GM18517 (cell line): ENCODE measurements at regions not wholly inside any gene's neighbourhood (a gene's known extent, or its start where the extent isn't known, plus 50 kb on each side); places are given as distances from the start of the nearest gene placed in this dataset.
"Not testable (repeated sequence)": the region's sequence is repeated elsewhere in the genome, so short reads cannot be mapped to it uniquely, and the experiment has no call there.

Experiments
- ATAC-seq: cut with Tn5 transposase; IDR thresholded peaks from one replicate; pipeline ENCODE4 v1.9.1; 2021; ENCODE audit warnings: mild to moderate bottlenecking, moderate library complexity; ENCODE audit not compliant: unreplicated experiment

DNA sequence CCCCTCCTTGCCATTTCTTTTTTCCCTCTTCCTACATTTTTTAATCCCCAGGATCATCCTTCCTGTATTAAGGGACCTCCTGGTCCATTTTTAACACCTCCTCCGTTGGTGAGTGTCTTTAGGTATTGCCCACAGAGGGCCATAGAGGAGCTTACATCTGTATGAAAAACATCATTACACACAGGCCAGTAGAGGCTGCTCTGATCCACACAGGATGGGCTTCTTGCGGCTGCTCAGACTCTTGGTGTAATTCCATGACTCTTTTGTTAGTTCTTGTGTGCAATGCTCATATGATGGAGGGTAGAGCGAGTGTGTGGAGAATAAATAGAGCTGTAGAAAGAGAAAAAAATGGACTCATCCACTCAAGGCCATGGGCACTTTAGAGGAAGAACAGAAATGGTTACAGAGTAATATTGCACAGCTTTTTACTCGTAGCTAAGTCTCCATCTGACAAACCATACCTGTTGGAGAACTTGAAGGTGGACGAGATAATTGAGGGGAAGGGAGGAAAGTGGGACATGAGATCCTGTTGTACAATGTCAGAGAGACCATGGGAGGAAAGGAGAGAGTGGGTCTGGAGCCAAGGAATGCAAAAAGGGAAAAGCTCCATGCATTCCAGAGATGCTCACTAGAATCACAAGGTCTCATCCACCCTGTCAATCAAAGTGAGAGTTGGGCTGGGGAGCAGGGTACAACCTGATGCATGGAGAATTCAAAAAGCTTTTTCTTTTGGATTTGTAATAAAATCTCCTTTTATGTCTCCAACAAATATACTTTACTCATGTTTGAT, 129.7 kb upstream of the TNP1 start:
- no peak for ATAC-seq

DNA sequence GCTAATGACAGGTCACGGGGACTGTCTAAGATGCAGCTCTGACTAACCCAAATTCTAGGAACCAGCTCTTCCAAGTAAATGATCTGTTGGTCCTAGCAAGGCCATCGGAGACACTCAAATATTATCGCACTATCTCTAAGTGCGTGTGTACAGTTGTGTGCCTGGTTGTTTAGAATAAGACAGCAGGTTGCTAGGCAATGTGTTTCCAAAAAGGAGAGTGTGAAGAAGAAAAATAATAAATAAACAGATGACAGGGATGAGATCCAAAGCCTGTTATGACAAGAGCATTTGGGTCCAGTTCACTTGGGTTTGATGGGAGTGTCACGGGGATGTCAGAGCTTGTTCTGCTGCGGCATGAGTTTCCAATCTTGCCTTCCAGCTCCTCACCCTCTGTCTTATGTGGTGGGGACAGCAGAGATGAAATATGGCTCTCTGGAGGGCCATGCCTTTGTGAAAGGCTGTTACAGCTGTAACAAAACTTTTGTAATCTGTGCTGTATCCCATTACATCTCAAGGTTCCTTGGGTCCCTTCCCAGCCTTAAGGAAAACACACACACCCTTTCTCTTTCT, 127.5 kb upstream of the TNP1 start:
- no peak for ATAC-seq

DNA sequence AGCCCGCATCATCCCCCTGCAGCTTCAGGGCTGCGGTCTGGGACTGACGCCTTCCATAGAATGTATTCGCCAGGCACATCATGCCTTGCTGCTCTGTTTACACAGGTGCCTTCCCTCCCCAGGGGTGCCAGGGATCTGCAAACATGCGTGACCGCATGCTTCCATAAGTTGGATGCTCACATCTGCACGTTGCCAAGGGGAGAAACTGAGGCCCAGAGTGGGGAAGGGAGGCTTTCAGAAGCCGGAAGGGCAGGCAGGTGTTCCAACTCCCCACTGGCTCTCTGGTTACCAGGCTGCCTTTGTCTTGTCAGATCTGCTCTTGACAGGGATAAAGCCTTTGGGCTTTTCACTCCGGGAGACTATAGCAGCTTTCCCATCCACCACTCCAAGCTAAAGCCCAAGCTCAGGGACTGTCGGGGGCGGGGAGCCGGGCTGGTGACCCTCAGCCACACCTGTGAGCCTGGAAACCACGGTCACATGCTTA, 125.8 kb upstream of the TNP1 start:
- no peak for ATAC-seq

DNA sequence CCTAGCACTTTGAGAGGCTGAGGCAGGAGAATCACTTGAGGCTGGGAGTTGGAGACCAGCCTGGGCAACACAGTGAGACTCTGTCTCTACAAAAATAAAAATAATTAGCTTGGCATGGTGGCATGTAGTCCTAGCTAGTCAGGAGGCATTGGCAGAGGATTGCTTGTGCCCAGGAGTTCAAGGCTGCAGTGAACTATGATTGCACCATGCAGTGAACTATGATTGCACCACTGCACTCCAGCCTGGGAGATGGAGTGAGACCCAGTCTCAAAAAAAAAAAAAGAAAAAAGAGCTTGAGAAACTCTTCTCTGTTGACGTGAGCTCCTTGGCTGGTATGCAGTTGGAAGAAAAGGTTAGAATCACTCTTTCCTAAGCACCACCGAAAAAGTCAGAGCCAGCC, 125.1 kb upstream of the TNP1 start:
- no peak for ATAC-seq

GRCh38 chr2:216981951-216982350, 122.1 kb upstream of the TNP1 start:
- not testable (repeated sequence) for ATAC-seq

DNA sequence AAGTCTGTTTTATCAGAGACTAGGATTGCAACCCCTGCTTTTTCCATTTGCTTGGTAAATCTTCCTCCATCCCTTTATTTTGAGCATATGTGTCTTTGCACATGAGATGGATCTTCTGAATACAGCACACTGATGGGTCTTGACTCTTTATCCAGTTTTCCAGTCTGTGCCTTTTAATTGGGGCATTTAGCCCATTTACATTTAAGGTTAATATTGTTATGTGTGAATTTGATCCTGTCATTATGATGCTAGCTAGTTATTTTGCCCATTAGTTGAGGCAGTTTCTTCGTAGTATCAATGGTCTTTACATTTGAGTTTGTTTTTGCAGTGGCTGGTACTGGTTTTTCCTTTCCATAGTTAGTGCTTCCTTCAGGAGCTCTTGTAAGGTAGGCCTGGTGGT, 120.6 kb upstream of the TNP1 start:
- not testable (repeated sequence) for ATAC-seq

DNA sequence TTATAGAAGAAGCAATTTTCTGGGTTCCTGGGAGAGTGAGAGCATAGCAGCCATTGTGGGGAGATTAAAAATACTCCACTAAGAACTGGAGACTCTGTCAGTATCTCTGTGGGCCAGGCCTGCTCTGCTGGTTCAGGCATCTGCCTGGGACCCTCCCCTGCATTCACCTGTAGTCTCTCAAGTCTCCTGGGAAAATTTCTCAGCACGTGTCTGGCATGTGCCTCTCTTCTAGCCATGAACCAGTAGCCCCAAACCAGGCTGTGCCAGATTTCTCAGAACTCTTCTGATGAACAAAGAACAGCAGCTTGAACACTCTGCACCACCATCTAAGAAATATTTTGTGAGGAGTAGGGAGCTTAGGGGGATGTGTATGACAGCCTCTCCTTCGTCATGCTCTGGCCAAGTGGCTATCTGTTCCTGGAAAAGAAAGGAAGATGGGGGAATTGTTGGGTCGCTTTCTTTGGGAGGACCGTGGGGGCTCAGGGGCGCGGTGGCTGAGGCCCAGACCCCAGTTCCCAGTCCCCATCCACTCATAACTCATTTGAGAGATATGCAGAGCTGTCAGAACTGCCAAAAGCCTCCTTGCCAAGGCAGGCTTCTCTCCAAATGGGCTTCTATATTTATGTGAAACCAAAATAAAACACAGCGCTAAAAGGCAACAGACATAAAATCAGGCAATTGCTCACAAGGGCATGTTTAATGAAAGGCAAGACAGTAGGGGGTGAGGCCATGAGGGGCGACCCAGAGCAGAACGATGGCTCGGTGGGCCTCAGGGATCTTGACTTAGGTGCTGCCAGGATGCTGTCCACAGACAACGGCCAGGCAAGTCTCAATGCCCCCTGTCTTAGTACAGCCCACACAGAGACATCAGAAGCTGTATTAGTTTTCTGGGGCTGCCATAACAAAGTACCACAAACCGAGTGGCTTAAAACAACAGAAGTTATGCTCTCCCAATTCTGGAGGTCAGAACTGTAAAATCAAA, 114.7 kb upstream of the TNP1 start:
- ATAC-seq: no peak

DNA sequence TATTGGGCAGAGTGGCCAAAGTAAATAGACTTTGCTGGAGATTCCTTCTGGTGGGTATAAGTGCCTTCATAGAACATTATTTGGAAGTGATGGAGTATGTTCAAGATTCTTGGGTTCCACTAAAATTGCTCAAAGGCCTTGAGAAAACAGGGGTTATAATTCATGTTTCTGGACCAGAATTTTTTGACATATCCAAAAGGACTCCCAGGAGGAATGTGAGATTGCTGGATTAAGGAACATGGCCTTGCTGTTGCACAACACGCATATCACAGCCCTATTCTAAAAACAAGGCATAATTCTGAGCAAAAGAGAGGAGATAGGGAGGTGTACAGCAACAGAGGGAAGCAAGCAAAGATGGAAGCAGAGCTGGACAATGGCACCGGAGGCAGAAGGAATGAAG, 111.7 kb upstream of the TNP1 start:
- no peak for ATAC-seq

DNA sequence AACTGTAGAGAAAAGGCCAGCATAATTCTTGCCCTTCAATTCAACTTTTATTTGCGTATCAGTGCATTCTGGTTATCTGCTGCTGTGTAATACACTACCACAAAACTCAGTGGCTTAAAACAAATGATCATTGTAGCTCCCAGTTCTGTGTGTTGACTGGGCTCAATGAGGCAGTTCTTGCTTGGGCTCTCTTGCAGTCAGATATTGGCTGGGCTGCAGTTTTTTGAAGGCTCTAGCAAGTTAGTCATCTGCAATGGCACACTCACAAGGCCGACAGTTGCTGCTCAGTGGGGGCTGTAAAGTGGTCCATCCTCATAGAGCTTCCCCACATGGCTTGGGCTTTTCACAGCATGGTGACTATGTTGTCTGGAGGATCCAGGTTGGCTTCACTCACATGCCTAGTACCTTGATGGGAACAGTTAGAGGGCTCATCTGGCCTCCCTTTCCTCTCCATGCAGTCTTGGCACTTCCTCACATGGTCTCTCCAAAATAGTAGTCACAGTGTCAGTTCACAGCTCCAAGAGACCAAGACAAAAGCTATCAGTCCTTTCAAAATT, 110.6 kb upstream of the TNP1 start:
- no peak for ATAC-seq

DNA sequence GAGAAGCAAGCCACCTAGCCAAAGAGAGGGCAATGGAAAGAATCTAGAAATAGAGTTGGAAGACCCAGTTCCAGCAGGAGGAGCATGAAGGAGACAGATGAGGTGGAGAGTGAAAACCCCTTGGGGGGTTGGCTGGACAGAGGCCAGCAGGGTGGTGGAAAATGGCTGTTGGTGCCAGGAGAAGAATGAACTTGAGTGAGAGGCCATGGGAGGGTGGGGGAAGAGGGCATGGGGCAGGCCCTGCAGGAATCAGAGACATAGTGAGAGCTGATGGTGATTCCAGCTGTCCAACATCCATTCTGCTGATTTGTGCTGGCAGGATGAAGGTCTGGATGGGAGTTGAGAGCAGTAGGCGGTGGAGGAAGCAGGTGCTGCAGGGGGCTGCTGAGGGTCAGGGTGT, 108.0 kb upstream of the TNP1 start:
- no peak for ATAC-seq

- ATAC-seq: no peak
These were observed 100.9 kb upstream of the TNP1 start for GRCh38 chr2:216960671-216961268.

DNA sequence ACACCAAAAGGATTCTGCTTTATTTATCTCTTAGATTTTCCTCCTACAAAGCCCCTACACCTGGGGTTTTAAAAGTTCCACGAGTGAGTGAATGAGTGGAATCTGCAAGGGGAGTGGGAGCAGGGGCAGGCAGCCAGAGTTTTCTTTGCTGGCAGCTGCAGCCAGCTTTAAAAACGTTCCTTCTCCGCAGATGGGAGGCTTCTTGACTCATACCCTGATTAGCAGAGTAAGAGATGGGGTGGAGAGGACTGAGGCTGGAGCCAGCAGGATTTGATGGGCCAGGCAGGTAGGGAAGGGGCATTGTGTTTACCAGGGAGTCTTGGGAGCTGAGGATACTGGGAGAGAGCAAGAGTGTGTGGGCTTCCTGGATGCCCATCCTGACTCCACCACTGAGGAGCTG, 99.6 kb upstream of the TNP1 start:
- ATAC-seq: no peak

DNA sequence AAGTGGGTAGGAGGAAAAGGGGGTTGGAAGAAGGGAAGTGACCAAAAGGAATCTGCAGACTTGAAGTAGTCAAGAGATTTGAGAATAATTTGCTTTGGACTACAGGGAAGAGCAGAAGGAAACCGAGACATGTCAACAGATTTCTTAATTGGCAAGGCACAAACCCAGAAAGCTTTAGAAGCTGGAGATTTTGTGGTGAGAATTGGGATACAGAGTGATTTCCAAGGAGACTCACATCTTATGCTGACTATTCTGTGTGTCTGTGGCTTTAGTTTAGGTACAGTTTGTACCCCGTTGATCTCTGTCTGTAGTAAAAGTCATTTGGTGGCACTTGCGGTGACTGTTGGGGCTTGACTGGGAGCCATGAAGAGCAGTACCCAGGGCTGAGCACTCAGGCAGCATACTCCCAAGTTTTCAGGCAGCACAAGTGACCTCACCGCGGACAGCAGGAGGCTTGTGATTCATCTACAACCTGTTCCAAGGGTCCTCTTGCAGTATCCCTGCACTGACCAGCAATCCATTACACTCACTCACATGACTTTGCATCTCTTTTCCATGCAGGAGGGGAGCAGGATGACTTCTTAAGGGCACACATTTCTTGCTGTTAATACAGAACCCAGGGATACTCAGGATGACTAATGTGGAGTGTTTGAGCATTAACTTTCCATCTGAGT, 97.1 kb upstream of the TNP1 start:
- no peak for ATAC-seq

DNA sequence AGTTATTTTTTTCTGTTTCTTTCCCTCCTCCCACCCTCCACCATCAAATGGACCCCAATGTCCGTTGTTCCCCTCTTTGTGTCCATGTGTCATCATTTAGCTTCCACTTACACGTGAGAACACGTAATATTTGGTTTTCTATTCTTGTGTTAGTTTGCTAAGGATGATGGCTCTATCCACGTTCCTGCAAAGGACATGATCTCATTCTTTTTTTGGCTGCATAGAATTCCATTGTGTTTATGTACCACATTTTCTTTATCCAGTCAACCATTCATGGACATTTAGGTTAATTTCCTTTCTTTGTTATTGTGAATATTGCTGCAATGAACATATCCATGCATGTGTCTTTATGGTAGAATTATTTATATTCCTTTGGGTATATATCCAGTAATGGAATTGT, 91.3 kb upstream of the TNP1 start:
- ATAC-seq: no peak

DNA sequence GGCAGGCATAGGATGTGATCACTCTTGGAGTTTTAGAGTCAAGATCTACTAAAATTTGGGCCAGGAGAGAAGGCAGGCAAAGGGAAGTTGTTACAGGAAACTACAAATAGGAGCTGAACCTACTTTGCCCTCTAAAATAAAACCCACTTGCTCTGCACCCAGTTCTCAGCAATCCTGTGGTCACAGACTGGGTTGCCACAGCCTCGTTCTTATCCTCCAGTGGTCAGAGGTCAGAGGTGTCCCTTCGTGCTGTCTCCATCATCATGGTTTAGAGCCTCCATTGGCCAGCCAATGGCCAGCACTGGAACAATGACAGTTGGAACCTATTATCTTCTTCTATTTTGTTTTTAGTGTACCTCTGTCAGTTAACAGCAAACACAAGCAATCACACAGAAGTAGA, 90.7 kb upstream of the TNP1 start:
- ATAC-seq: no peak

- ATAC-seq: no peak
These were observed 90.0 kb upstream of the TNP1 start for GRCh38 chr2:216949700-216950413.

DNA sequence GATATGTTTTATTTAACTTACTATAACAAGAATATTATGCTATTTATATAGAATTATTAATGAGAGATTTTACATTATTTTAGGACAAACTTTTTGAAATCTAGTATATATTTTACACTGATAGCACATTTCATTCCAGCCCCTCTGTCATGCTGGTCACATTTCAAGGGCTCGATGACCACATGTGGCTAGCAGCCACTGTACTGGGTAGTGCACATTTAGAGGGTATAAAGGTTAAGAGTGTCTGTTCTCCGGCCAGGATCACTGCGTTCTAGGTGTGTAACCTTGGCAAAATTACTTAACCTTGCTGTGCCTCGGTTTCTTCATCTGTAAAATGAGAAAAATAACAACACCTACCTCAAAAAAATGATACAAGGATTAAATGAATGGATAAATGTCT, 87.2 kb upstream of the TNP1 start:
- ATAC-seq: no peak

- ATAC-seq: no peak
These were observed 84.9 kb upstream of the TNP1 start for GRCh38 chr2:216944733-216945132.

GRCh38 chr2:216943109-216943508, 83.2 kb upstream of the TNP1 start:
- ATAC-seq: no peak

DNA sequence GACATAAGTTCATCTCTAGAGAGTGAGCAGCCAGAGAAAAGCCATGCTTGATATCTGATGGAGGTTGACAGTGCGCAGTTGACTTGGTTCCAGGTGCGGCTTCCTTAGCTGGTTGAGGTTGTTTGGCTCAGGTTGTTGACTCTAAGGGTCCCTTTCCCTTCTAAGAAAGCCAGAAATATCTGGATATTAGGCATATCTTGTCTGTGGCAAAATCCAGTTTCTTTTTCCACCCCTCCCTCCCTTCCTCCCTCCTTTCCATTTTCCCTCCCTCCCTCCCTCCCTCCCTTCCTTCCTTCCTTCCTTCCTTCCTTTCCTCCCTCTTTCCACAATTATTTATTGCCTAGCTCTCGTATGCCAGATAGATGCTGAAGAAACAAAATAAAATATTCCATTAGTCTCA, 82.6 kb upstream of the TNP1 start:
- no peak for ATAC-seq
